ENCODE measurements at regions not wholly inside any gene's neighbourhood (a gene's known extent, or its start where the extent isn't known, plus 50 kb on each side); places are given as distances from the start of the nearest gene placed in this dataset.
A peak's percentile ranks its signal among the peaks of the same experiment; 100 is the strongest.
"Not testable (repeated sequence)": the region's sequence is repeated elsewhere in the genome, so short reads cannot be mapped to it uniquely, and the experiment has no call there.

DNA sequence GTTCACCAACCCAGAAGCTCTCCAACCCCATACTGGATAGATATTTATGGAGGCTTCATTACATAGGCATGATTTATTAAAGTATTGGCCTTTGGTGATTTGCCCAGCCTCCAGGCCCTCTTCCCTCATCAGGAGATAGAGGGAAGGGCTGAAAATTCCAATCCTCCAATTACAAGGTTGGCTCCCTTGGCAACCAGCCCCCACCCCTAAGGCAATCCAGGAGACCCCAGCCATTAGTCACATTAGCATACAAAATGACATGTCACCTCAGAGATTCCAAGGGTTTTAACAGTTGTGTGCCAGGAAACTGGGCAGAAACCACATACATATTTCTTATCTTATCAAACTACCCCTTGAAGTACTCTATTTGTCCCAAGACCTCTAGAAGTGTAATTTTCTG, 210.0 kb downstream of the HINT1 start:
- DNase-seq (ENCODE audit: low spot score): no peak

DNA sequence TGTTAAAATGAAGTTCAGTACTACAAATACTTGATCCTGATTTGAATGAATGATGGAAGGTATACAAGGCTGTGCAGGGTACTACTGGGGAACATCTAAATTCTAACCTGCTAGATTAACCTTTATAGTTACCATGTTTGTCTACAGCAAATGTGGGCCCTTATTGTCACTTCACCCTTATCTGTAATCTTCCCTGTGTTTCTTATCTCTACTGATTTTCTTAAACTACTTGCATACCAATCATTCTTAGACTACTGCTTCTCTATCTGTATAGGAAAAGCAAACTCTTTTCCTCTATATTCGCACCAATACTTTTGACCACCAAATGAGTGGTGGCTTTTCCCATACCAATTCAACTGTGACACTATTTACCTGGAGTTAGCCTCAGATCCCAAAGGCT, 210.7 kb downstream of the HINT1 start:
- no peak for DNase-seq (ENCODE audit: low spot score)

DNA sequence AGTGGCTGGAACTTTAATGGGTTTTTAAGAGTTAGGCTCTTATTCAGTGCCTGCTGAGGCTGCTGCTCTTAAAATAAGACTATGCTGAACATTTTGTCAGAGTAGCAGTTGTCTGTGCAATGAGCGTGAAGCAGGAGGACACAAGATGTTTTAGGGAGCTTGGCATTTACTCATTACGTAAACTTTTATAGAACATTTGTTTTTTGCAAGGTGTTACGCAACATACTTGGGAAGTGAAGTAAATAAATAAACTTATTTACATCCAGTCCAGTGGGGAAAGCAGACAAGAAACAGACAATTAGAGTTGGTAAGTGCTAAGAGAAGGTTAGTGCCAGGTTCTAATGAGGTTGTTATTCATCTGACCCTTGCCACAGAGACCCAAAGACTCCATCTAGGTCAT, 226.0 kb downstream of the HINT1 start:
- DNase-seq (ENCODE audit: low spot score): no peak

DNA sequence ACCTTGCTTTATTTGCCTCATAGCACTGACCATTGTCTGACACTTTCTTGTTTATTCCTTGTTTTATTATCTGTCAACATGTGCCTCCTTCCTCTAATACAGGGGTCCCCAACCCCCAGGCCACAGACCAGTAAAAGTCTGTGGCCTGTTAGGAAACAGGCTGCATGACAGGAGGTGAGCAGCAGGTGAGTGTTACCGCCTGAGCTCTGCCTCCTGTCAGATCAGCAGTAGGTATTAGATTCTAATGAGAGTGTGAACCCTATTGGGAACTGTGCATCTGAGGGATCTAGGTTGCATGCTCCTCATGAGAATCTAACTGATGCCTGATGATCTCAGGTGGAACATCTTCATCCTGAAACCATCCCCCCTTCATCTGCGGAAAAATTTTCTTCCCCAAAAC, 228.0 kb downstream of the HINT1 start:
- no peak for DNase-seq (ENCODE audit: low spot score)

DNA sequence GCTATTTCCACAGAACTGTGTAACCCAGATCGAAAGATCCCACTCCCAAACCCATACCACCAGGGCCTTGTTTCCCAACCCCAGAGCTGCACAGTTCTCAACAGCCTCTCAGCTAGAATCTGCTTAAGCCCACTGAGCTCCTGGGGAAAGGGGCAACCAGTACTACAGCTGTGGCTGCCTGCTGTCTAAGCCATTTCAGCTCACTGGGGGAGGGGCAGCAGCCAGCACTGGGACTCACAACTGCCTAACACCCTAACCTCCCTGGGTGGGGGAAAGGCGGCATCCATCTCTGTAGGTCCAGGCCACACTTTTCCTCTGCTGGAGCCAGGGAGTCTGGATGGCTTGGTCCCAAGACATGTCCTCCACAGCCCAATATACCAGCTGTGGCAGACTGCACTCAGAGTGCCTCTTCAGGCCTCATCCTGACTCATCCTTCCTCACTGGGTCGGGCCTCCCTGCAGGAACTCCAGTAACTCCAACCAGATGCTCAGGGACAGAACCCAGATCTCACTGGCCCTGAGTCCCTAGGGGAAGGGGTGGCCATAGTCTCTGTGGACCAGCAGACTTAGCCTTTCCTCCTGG, 241.4 kb downstream of the HINT1 start:
- no peak for DNase-seq (ENCODE audit: low spot score)

DNA sequence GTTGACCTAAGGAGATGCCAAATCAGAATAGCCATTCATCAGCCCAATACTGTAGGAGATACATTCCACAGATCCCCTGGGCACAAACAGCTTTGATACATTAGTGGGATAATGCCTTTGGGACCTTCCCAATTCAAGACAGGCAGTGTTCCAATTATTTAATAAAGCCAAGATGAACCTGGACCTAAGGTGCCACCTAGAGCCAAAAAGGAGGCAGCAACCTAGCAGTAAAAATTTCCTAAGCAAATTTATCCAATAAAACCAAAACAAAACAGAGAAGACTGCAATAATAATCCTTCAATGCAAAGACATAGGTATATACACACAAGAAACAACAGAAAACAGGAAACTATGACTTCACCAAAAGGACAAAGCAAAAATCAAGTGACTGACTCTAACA, 253.0 kb downstream of the HINT1 start:
- no peak for DNase-seq (ENCODE audit: low spot score)

DNA sequence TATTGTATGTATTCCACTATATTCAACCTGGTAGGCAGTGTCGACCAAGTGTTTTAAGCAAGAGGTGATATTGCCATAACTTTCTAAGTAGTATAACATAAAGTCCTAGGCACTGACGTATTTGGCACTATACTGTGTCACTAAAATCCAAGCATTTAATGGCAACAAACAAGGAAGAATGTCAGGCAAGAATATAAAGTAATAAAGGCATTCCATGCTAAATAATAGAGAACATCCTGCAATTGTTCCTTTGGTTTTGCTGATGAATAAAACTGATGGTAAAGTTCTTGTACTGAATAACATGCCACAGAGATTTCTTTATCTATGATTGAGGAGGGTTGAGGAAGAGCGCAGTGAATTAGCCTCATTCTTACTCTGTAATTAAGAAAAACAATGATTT, 256.9 kb downstream of the HINT1 start:
- no peak for DNase-seq (ENCODE audit: low spot score)

DNA sequence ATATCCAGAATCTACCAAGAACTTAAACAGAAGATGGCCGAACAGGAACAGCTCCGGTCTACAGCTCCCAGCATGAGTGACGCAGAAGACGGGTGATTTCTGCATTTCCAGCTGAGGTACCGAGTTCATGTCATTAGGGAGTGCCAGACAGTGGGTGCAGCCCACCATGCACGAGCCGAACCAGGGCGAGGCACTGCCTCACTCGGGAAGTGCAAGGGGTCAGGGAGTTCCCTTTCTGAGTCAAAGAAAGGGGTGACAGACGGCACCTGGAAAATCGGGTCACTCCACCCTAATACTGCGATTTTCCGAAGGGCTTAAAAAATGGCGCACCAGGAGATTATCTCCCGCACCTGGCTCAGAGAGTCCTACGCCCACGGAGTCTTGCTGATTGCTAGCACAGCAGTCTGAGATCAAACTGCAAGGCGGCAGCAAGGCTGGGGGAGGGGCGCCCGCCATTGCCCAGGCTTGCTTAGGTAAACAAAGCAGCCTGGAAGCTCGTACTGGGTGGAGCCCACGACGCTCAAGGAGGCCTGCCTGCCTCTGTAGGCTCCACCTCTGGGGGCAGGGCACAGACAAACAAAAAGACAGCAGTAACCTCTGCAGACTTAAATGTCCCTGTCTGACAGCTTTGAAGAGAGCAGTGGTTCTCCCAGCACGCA, 267.4 kb downstream of the HINT1 start:
- DNase-seq (ENCODE audit: low spot score): peak; percentile 50

DNA sequence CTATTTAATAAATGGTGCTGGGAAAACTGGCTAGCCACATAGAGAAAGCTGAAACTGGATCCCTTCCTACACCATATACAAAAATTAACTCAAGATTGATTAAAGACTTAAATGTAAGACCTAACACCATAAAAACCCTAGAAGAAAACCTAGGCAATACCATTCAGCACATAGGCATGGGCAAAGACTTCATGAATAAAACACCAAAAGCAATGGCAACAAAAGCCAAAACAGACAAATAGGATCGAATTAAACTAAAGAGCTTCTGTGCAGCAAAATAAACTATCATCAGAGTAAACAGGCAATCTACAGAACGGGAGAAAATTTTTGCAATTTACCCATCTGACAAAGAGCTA, 267.9 kb downstream of the HINT1 start:
- DNase-seq (ENCODE audit: low spot score): not testable (repeated sequence)

DNA sequence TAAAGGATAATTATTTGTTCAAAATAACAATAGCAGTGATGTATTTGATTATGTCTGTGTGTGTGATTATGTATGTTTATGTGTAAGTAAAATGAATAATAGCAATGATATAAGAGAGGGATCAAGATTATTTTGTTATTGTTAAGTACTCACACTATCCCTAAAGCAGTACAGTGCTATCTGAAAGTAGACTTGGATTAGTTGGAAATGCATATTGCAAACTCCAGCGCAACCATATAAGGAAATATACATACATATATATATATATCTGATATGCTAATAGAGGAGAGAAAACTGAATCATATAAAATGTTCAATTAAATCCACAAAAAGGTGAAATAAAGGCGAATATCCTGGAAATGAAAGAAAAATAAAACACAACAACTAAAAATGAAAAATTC, 268.4 kb downstream of the HINT1 start:
- DNase-seq (ENCODE audit: low spot score): no peak

DNA sequence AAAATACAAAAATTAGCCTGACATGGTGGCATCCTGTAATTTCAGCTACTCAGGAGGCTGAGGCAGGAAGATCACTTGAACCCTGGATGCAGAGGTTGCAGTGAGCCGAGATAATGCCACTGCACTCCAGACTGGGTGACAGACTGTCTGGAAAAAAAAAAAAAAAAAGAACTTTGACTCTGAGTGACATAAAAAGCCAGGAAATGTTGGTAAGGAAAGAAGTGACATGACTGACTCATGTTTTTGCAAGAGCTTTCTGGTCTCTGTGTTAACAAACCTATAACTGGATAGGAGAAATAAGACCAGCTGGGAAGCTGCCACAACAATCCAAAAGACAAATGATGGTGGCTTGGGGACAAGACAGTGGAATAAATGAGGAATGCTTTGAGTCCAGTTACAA, 272.1 kb downstream of the HINT1 start:
- no peak for DNase-seq (ENCODE audit: low spot score)

DNA sequence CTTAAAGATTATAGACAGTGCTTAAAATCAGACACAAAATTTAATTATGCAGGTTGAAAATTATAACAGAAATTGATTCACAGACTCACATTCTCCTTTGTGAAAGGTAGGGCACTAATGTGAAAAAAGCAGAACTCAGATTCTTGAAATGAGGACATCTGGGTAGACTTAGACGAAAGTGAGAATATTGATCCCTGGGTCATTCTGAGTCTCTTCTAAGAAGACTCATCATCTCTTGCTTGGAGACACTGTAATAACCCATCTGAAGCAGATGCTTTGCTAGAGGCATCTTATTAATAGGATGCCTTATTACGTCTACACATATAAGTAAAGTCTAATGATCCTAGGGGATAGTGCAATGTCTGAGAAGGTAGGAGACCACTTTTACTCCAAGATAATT, 274.4 kb downstream of the HINT1 start:
- no peak for DNase-seq (ENCODE audit: low spot score)

DNA sequence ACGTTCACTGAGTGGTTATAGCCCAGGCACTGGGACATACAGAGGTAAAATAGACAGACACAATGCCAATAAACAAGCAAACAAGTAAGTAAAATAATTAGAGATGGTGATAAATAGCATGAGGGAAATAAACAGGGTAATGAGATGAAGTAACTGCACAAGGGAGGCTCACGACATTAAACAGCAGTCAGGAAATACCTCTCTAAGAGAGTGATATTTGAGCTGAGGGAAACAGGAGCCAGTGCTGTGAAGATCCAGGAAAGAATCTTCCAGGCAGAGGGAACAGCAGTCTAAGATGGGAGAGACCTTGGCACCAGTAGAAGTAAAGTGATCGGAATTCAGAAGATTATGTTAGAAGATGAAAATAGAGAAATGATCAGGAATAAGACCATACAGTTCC, 279.4 kb downstream of the HINT1 start:
- DNase-seq (ENCODE audit: low spot score): no peak

DNA sequence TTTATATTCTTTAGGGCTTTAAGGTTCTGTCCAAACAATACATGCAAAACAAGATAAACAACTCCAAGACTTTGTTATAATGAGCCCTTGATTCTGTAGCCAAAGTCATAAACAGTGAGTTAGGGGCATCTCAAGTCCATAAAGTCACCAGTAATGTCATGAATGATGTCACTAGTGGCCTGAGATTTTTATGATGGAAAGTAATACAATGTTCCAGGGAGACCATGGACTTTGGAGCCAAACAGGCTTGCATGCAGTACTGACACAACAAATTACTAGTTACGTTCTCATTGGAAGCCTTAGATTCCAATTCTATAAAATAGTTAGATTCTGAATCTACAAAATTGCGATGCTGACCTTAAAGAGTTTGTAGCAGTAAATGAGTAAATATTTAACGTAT, 280.0 kb downstream of the HINT1 start:
- no peak for DNase-seq (ENCODE audit: low spot score)

DNA sequence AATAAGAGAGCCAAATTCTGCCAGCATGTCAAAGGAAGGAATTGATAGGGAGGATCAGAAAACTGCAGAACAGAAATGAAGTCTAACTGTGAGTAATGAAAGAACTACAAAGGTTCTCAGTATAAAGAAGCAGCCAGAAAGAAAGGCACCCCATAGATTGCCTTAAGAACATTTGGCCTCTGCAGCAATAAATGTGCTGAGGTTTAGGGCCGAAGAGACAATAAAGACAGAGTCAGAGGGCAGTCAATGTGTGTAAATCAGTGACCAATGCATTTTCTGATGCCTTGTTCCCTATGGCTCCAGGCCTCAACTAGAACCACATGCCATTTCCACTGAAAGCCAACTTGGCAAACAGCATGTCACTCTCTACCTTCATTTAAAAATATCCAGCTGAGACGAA, 281.0 kb downstream of the HINT1 start:
- no peak for DNase-seq (ENCODE audit: low spot score)

DNA sequence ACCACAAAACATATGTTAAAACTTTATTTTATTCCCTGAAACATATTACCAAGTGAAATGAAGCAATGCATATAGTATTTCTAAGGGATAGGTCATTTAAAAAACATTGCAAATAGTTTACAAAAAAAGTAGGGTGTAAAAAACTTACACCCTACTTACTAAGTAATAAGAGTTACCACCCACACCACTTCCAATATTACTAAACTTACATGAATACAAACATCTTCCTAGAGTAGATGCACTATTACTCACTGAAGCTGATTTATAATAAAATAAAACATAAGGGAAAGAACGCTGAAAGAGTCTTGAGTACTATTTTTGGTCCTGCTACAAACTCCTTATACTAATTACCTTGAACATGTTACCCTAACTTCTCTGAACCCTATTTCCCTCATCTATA, 289.4 kb downstream of the HINT1 start:
- DNase-seq (ENCODE audit: low spot score): no peak

DNA sequence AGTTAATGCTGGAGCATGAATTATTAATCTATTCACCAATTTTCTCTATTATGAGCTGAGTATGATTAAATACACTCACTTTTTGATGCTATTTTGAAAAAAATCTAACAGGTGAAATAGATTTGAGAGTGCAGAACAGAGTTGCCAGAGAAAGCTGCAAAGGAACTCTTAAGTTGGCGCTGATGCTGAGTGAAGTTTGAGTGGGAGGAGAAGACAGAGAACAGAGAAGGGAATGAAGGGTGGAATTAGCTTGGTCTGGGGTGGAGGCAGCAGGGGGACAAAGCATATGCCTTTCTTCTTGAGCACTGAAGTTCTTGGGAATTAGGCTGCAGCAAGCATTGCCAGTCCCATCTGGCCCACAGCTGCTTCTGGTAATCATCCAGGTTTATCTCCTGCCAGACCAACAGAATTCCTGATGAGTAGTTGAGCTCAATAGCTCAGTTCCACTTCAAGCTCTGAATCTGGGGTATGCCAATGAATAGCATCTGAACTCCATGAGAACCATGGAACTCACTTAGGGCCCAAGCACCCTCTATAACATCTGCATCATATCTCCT, 290.1 kb downstream of the HINT1 start:
- DNase-seq (ENCODE audit: low spot score): no peak

DNA sequence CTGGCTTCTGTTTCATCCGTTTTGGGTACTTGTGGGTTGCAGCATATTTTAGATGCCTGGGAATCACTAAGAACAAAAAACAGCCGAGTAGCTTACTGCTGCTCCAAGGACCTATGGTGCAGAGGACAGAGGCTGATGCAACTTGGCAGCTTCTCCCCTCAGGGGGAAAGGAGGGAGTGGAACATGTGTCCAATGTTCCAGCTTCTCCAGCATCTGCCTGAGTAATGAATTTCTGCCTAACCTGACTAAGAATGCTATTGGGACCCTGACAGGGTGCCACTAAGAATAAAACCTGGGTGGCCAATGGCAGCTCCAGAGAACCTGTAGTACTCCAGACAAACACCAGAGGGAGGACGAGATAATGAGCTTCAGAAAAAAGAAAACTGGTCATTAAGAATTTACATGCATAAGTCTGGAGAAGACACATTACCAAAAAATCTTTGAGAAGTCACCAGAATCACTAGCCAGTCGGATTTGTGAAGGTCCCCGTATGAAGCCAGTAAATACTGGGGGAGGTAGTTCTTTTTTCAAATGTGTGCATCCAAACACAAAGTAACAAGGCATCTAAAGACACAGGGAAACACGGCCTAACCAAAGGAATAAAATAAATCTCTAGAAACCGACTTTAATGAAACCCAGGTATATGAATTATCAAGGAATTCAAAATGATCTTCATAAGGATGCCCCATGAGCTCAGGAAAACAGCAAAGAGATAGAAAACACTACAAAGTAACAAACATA, 293.5 kb downstream of the HINT1 start:
- DNase-seq (ENCODE audit: low spot score): peak; percentile 11

DNA sequence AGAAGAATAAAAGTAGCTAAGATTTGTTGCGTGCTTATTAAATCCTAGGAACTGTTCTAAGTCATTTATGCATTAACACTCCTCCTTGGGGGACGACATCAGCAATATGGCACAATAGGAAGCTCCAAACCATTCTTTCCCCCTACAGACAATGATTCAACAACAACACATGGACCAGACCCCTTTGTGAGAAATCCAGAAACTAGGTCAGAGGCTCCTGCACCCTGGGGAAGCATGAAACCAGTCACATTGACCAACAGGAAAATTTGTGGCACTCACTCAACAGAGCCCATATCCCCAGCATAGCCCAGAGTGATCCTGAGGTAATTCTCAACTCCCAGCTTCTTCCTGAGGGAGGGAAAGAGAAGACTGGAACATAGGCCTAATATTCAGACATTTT, 294.4 kb downstream of the HINT1 start:
- DNase-seq (ENCODE audit: low spot score): no peak

DNA sequence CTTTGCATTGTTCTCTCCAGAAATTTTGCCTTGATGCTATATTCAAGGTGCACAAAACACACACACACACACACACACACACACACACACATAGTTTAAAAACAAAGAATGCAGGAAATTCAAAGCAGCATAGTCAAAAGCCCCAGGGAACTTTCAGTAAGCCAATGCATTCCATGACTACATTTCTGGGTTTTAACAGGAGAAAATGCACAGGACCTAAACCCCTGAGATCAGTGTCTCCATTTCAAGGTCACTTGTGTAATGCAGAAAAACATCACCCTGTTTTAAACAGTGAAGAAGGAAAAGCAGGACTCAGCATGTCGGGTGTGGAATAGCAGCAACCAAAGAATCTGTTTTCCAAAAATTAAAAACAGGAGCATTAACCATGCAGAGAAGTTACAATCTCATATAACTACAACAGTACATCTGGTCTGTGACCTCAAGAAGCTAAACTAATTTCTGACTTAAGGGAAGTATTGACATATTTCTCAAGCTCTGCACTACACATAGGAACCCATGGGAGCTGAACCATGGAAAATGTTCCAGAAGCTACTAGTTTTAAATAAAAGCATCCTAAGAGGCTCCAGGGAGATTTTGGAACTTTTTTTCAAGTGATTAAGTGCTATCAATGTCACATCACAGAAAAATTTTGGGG, 296.7 kb downstream of the HINT1 start:
- DNase-seq (ENCODE audit: low spot score): no peak

DNA sequence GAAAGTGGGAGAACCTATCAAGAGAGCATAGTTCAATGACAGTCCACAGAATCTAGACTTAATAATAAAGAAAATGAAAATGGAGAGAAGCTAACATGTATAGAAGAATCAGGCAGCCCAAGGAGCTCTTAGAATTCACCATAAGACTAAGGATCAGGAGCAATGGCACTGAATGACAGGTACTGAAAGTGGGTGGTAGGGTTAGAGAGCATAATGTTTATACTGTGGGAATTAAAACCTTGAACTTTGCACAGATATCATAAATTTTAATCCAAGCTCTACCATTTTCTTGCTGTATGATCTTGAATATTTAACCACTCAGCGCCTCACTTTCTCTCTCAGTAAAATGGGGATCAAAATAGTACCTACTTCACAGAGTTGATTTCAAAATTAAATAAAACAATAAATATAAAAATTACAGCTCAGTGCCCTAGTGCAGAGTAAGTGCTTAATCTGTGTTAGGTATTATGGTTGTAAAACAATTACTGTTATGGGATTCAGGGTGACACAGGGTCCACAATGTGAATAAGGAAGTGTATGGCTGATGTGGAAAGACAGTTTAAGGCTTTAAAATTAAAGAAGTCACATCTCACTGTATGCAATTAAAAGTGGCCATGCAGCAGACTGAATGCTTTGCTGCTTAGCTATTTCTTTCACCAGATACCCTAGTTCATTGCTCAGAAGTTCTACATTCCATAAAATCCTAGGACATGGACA, 319.8 kb downstream of the HINT1 start:
- DNase-seq (ENCODE audit: low spot score): no peak
